ENCODE measurements at regions not wholly inside any gene's neighbourhood (a gene's known extent, or its start where the extent isn't known, plus 50 kb on each side); places are given as distances from the start of the nearest gene placed in this dataset.

DNA sequence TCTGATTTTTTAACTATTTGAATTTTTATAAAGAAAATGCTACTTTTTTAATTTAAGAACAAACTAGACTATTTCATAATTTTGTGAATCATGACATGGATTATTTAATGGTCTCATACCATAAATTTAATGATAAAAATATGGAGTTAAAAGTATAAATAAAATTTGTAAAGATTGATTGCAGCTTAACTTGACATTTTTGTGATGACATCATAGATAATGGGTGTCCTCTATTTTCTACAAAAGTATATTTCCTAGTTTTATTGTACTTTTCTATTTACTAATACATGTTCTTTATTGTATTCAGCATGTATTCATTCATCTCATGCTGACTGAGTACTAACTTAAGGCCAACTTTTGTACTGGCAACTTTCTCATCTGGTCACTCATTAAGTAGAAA, 1096.5 kb downstream of the NR2F1-AS1 start:
- intact Hi-C loops (cut with DNase I), result no loop called here
- Histone ChIP-seq H3K9me3 (no peaks in the 10 kb centered on the region), H3K4me1 (no peaks in the 10 kb centered on the region), H3K4me3 (no peak overlapping the region), H3K36me3 (ENCODE audit: insufficient read depth in 1 of 2, low read depth in 1 of 2) (no peaks in the 10 kb centered on the region), H3K27ac (no peak overlapping the region), H3K27me3 (ENCODE audit: insufficient read depth in 3 of 3, low read length in 2 of 3) (no peaks in the 10 kb centered on the region)
- ATAC-seq (no peak), DNase-seq (no peak)
- TF ChIP-seq, protein P1, sequence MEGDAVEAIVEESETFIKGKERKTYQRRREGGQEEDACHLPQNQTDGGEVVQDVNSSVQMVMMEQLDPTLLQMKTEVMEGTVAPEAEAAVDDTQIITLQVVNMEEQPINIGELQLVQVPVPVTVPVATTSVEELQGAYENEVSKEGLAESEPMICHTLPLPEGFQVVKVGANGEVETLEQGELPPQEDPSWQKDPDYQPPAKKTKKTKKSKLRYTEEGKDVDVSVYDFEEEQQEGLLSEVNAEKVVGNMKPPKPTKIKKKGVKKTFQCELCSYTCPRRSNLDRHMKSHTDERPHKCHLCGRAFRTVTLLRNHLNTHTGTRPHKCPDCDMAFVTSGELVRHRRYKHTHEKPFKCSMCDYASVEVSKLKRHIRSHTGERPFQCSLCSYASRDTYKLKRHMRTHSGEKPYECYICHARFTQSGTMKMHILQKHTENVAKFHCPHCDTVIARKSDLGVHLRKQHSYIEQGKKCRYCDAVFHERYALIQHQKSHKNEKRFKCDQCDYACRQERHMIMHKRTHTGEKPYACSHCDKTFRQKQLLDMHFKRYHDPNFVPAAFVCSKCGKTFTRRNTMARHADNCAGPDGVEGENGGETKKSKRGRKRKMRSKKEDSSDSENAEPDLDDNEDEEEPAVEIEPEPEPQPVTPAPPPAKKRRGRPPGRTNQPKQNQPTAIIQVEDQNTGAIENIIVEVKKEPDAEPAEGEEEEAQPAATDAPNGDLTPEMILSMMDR (IDR thresholded peaks at IDR 0.05), result no peak

DNA sequence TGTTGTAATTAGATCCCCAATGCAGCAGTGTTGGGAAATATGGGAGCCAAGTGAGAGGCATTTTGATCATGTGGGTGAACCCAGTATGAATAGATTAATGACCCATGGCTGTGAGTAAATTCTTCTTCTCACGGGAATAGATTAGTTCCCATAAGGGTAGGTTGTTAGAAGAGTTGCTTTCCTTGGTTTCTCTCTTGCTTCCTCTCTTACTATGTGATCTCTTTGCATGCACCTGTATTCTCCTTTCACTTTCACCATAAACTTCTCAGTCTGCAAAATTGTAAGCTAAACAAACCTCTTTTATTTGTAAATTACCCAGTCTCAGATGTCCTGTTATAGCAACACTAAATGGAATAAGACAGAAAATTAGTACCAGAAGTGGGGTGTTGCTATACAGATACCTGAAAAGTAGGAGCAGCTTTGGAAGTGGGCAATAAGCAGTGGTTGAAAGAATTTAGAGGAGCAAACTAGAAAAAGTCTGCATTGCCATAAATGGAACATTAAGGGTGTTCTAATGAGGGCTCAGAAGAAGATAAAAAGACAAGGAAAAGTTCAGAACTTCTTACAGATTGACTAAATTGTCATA, 1090.0 kb upstream of the ARRDC3 start:
- intact Hi-C loops (cut with DNase I), result no loop called here

DNA sequence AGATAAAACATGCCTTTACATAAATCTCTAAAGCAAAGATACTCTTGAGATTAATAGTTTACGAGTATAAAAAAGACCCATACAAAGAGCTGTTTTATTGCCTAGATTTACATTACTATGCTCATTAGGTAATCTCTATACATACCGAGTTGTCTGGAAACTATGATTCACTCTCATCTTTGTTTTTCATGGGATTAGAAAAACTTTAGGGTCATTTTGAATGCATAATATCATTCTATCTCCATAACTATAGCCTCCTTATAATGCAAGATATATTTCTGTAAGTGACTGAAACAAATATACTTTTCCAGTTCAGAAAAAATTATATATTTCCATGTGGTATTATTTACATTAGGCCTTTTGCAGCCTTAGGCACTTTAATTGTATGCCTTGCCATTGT, 1088.7 kb upstream of the ARRDC3 start:
- no peaks in the 10 kb centered on the region for H3K36me3 ChIP-seq (ENCODE audit: insufficient read depth in 1 of 2, low read depth in 1 of 2)
- ATAC-seq (no peak), DNase-seq (no peak)
- 67 to 72% (median 69%) methylated on average over 2 of the region's 2 CpGs for whole genome bisulfite sequencing, 3 donors
- peaks cover 8% of the 10 kb centered on the region for H3K9me3 ChIP-seq
- intact Hi-C loops (cut with DNase I), result no loop called here
- TF ChIP-seq, protein P1 (IDR thresholded peaks at IDR 0.05), result no peak
- H3K4me3 ChIP-seq, result no peak overlapping the region
- no peaks in the 10 kb centered on the region for H3K27me3 ChIP-seq (ENCODE audit: insufficient read depth in 3 of 3, low read length in 2 of 3)
- no peak overlapping the region for H3K27ac ChIP-seq
- H3K4me1 ChIP-seq, result no peaks in the 10 kb centered on the region

More for the DNA sequence above, 1090.0 kb upstream of the ARRDC3 start:
- no peaks in the 10 kb centered on the region for H3K4me1 ChIP-seq
- H3K4me3 ChIP-seq, result no peak overlapping the region
- no peaks in the 10 kb centered on the region for H3K36me3 ChIP-seq (ENCODE audit: insufficient read depth in 1 of 2, low read depth in 1 of 2)
- no peaks in the 10 kb centered on the region for H3K27me3 ChIP-seq (ENCODE audit: insufficient read depth in 3 of 3, low read length in 2 of 3)
- WGBS, 3 donors, result 53 to 74% (median 57%) methylated on average over 1 of the region's 1 CpG
- DNase-seq (no peak), ATAC-seq (no peak)
- H3K9me3 ChIP-seq, result peaks cover 8% of the 10 kb centered on the region
- TF ChIP-seq, protein P1 (IDR thresholded peaks at IDR 0.05), result no peak
- H3K27ac ChIP-seq, result no peak overlapping the region

DNA sequence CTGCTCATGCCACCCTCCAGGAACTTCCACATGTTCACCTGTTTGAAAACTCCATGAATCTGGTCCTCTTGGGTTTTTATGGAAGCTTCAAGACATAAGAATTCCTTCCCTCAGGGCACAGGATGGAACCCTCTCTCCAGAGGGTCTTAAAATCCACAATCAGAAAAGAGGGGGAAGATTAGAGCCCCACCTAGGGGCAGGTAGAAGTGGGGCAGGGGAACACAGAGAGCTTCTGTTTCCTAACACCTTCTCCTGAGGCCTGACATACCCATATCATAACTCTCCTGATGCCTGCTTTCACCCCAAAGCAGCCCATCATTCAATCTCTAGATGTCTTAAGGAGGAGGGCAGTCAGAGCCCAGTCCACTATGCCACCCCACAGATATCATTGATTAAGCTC, 1087.7 kb upstream of the ARRDC3 start:
- no peaks in the 10 kb centered on the region for H3K36me3 ChIP-seq (ENCODE audit: insufficient read depth in 1 of 2, low read depth in 1 of 2)
- intact Hi-C loops (cut with DNase I), result no loop called here
- no peak for ATAC-seq

DNA sequence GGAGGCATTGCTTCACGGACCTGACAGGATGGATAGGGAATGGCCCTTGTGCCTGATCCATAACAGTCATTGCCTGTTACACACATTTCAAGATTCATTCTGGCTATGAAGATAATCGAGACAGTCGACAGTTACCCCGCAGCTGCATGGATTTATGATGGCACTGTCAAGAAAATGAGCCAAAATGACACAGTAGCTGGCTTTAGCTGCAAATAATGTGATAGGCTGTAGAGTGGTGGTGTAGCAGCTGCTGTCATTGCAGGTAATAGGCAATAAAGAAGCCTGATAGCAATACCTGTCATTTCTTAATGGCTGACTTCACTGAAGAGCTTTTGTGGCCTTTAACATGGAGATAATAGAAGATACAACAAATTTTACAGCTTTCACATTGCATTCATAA, 1085.2 kb upstream of the ARRDC3 start:
- Histone ChIP-seq H3K4me1 (no peaks in the 10 kb centered on the region), H3K27ac (no peak overlapping the region), H3K9me3 (no peaks in the 10 kb centered on the region), H3K27me3 (ENCODE audit: insufficient read depth in 3 of 3, low read length in 2 of 3) (no peaks in the 10 kb centered on the region), H3K4me3 (no peak overlapping the region), H3K36me3 (ENCODE audit: insufficient read depth in 1 of 2, low read depth in 1 of 2) (no peaks in the 10 kb centered on the region)
- no peak for ATAC-seq
- TF ChIP-seq, protein P1 (IDR thresholded peaks at IDR 0.05), result no peak
- DNase-seq, result no peak
- 27 to 42% (median 42%) methylated on average over 4 of the region's 4 CpGs for WGBS, 3 donors
- intact Hi-C loops (cut with DNase I), result no loop called here

More for the DNA sequence above, 1087.7 kb upstream of the ARRDC3 start:
- peaks cover 8% of the 10 kb centered on the region for H3K9me3 ChIP-seq
- TF ChIP-seq, protein P1 (IDR thresholded peaks at IDR 0.05), result no peak
- H3K4me1 ChIP-seq, result no peaks in the 10 kb centered on the region
- no peak for DNase-seq
- H3K4me3 ChIP-seq, result no peak overlapping the region
- no peaks in the 10 kb centered on the region for H3K27me3 ChIP-seq (ENCODE audit: insufficient read depth in 3 of 3, low read length in 2 of 3)
- H3K27ac ChIP-seq, result no peak overlapping the region
